GM19463 (cell line): ENCODE measurements at regions not wholly inside any gene's neighbourhood (a gene's known extent, or its start where the extent isn't known, plus 50 kb on each side); places are given as distances from the start of the nearest gene placed in this dataset.

ENCODE experiments used
- ATAC-seq: cut with Tn5 transposase; IDR thresholded peaks from one replicate; pipeline ENCODE4 v1.9.1; 2021; ENCODE audit warnings: mild to moderate bottlenecking, moderate library complexity; ENCODE audit not compliant: unreplicated experiment

- no peak for ATAC-seq
Observed at GRCh38 chr2:41992056-41992642, 55.7 kb upstream of the PKDCC start.

- no peak for ATAC-seq
Observed at GRCh38 chr2:41992671-41993434, 55.0 kb upstream of the PKDCC start.

- no peak for ATAC-seq
Observed at GRCh38 chr2:41993435-41993925, 54.3 kb upstream of the PKDCC start.

GRCh38 chr2:41994233-41994637, 53.6 kb upstream of the PKDCC start:
- ATAC-seq = no peak

GRCh38 chr2:41994661-41995060, 53.2 kb upstream of the PKDCC start:
- ATAC-seq = no peak

GRCh38 chr2:41997561-41997960, 50.3 kb upstream of the PKDCC start:
- no peak for ATAC-seq
